Osteoblast (primary cell): ENCODE measurements at regions not wholly inside any gene's neighbourhood (a gene's known extent, or its start where the extent isn't known, plus 50 kb on each side); places are given as distances from the start of the nearest gene placed in this dataset.

Source experiments
- DNase-seq: peaks from one replicate; pipeline ENCODE4 v3.0.0; 2011; ENCODE audit warnings: low spot score, mixed read lengths; ENCODE audit not compliant: insufficient read length; ENCODE audit errors: missing footprints
- H2AFZ ChIP-seq: 2 replicates; pipeline ENCODE4 v1.6.0; 2011; ENCODE audit warnings: mild to moderate bottlenecking, low read length
- H3K27ac ChIP-seq: 2 replicates; pipeline ENCODE4 v1.5.1; 2011; ENCODE audit warnings: mild to moderate bottlenecking, low read depth, low read length, moderate library complexity
- H3K27me3 ChIP-seq: 2 replicates; pipeline ENCODE4 v1.6.0; 2012; ENCODE audit warnings: mild to moderate bottlenecking, control low read depth, inconsistent platforms, low read length, moderate library complexity; ENCODE audit not compliant: insufficient read depth
- H3K36me3 ChIP-seq: 2 replicates; pipeline ENCODE4 v1.5.1; 2011; ENCODE audit warnings: mild to moderate bottlenecking, low read length, control low read depth, moderate library complexity; ENCODE audit not compliant: insufficient read depth
- H3K4me1 ChIP-seq: 2 replicates; pipeline ENCODE4 v1.5.1; 2011; ENCODE audit warnings: mild to moderate bottlenecking, low read length, control low read depth, moderate library complexity; ENCODE audit not compliant: insufficient read depth
- H3K4me2 ChIP-seq: 2 replicates; pipeline ENCODE4 v1.6.0; 2011; ENCODE audit warnings: mild to moderate bottlenecking, low read length; ENCODE audit not compliant: insufficient read depth
- H3K4me3 ChIP-seq: fragments of 200-600 bp; sonication (generic); 3 replicates; pipeline ENCODE4 v1.5.1; 2012; ENCODE audit warnings: mild to moderate bottlenecking, low read length, inconsistent platforms; ENCODE audit not compliant: insufficient read depth
- H3K79me2 ChIP-seq: 2 replicates; pipeline ENCODE4 v1.6.0; 2012; ENCODE audit warnings: mild to moderate bottlenecking, low read length, control low read depth, inconsistent platforms; ENCODE audit not compliant: insufficient read depth
- H3K9me3 ChIP-seq: 2 replicates; pipeline ENCODE4 v1.5.1; 2011; ENCODE audit warnings: low read depth, low read length, control low read depth
- H4K20me1 ChIP-seq: 2 replicates; pipeline ENCODE4 v1.6.0; 2012; ENCODE audit warnings: mild to moderate bottlenecking, low read length, control low read depth; ENCODE audit not compliant: insufficient read depth
- CTCF ChIP-seq: IDR thresholded peaks from 2 replicates; pipeline ENCODE4 v1.5.1; 2011; ENCODE audit warnings: mild to moderate bottlenecking, low read depth, low read length, moderate library complexity; ENCODE audit errors: extremely low read depth

GRCh38 chr3:106124818-106125217, 256.0 kb upstream of the CBLB start:
- Histone ChIP-seq H3K4me2 (no peak overlapping the region), H3K79me2 (no peaks in the 10 kb centered on the region), H3K4me1 (peaks cover 35% of the 10 kb centered on the region), H3K27me3 (no peaks in the 10 kb centered on the region), H3K9me3 (no peaks in the 10 kb centered on the region), H2AFZ (peak overlapping the region; percentile 21), H4K20me1 (no peaks in the 10 kb centered on the region), H3K4me3 (no peak overlapping the region), H3K27ac (peak overlapping the region; percentile 62), H3K36me3 (no peaks in the 10 kb centered on the region)
- DNase-seq, result no peak
- no peak for TF ChIP-seq CTCF

GRCh38 chr3:106125321-106125720, 256.5 kb upstream of the CBLB start:
- H3K4me2 ChIP-seq, result peak overlapping the region; percentile 61
- peaks cover 35% of the 10 kb centered on the region for H3K4me1 ChIP-seq
- no peak overlapping the region for H2AFZ ChIP-seq
- DNase-seq, result no peak
- H3K9me3 ChIP-seq, result no peaks in the 10 kb centered on the region
- no peaks in the 10 kb centered on the region for H3K27me3 ChIP-seq
- peak overlapping the region; percentile 62 for H3K27ac ChIP-seq
- H3K36me3 ChIP-seq, result no peaks in the 10 kb centered on the region
- no peaks in the 10 kb centered on the region for H3K79me2 ChIP-seq
- H4K20me1 ChIP-seq, result no peaks in the 10 kb centered on the region
- no peak for TF ChIP-seq CTCF
- no peak overlapping the region for H3K4me3 ChIP-seq

- Histone ChIP-seq H3K4me2 (peak overlapping the region; percentile 61), H3K79me2 (no peaks in the 10 kb centered on the region), H4K20me1 (no peaks in the 10 kb centered on the region), H3K27me3 (no peaks in the 10 kb centered on the region), H3K36me3 (no peaks in the 10 kb centered on the region), H3K4me1 (peaks cover 37% of the 10 kb centered on the region), H3K27ac (peak overlapping the region; percentile 62), H3K4me3 (peak overlapping the region; percentile 17), H2AFZ (peak overlapping the region; percentile 23), H3K9me3 (no peaks in the 10 kb centered on the region)
- DNase-seq, result no peak
- TF ChIP-seq CTCF, result no peak
These were observed 257.4 kb upstream of the CBLB start for GRCh38 chr3:106126067-106126845.

- Histone ChIP-seq H3K79me2 (no peaks in the 10 kb centered on the region), H3K27ac (peak overlapping the region; percentile 62), H3K36me3 (no peaks in the 10 kb centered on the region), H4K20me1 (no peaks in the 10 kb centered on the region), H3K4me3 (no peak overlapping the region), H3K4me2 (peak overlapping the region; percentile 61), H2AFZ (peak overlapping the region; percentile 23), H3K9me3 (no peaks in the 10 kb centered on the region), H3K4me1 (peaks cover 41% of the 10 kb centered on the region), H3K27me3 (no peaks in the 10 kb centered on the region)
- no peak for TF ChIP-seq CTCF
- DNase-seq, result no peak
These were observed 258.0 kb upstream of the CBLB start for GRCh38 chr3:106126846-106127235.
